K562 (cell line): ENCODE measurements at regions not wholly inside any gene's neighbourhood (a gene's known extent, or its start where the extent isn't known, plus 50 kb on each side); places are given as distances from the start of the nearest gene placed in this dataset.

Experiments
- CEBPG ChIP-seq, 3 experiments: fragments of 200-800 bp in 1 of 3; sonication (Bioruptor generic) in 1 of 3; sonication (generic) in 1 of 3; formaldehyde crosslinking in 1 of 3; IDR thresholded peaks in 2 of 3; conservative IDR thresholded peaks in 1 of 3; 2 replicates each; pipeline versions ENCODE4 v1.6.1 to v1.8.0; 2016 to 2022; ENCODE audit warnings: missing compliant biosample characterization in 2 of 3, missing genetic modification characterization in 2 of 3, mild to moderate bottlenecking in 1 of 3, missing genetic modification reagents in 1 of 3
- E2F8 ChIP-seq: fragments of 450-650 bp; IDR thresholded peaks from 2 replicates; pipeline ENCODE4 v1.7.1; 2018; ENCODE audit warnings: mild to moderate bottlenecking, low read depth; ENCODE audit not compliant: partially characterized antibody
- TCFL5 ChIP-seq: fragments of 250-450 bp; sonication (Bioruptor Pico); conservative IDR thresholded peaks from 2 replicates; pipeline ENCODE4 v1.6.1; 2021; ENCODE audit warnings: mild to moderate bottlenecking, moderate library complexity, matching md5 sums
- TEAD1 ChIP-seq, 2 experiments: fragments of 450-650 bp in 1 of 2; sonication (generic) in 1 of 2; formaldehyde crosslinking; IDR thresholded peaks; 2 replicates each; pipeline versions ENCODE4 v1.4.0 to v1.8.0; 2020 to 2022; ENCODE audit warnings: mild to moderate bottlenecking in 2 of 2, missing genetic modification reagents in 1 of 2
- ZKSCAN3 ChIP-seq: fragments of 250-450 bp; sonication (Bioruptor Pico); IDR thresholded peaks from 2 replicates; pipeline ENCODE4 v1.4.0; 2020
- ZNF3 ChIP-seq: fragments of 250-450 bp; sonication (Bioruptor Pico); IDR thresholded peaks from 2 replicates; pipeline ENCODE4 v1.5.0; 2021; ENCODE audit warnings: mild to moderate bottlenecking, moderate library complexity
- ZNF444 ChIP-seq: fragments of 250-450 bp; sonication (Bioruptor Pico); IDR thresholded peaks from 2 replicates; pipeline ENCODE4 v1.4.0; 2020; ENCODE audit warnings: mild to moderate bottlenecking, moderate library complexity
- TF ChIP-seq, protein P1 (sequence below): fragments of 200-600 bp; sonication (generic); IDR thresholded peaks from one replicate; pipeline ENCODE4 v1.6.1; 2012; ENCODE audit warnings: mild to moderate bottlenecking, low read depth, low read length, inconsistent platforms
- TF ChIP-seq, protein P2 (sequence below): fragments of 450-650 bp; formaldehyde crosslinking; IDR thresholded peaks from 2 replicates; pipeline ENCODE4 v1.4.0; 2022; ENCODE audit warnings: mild to moderate bottlenecking, moderate library complexity

- TF ChIP-seq, protein P1, sequence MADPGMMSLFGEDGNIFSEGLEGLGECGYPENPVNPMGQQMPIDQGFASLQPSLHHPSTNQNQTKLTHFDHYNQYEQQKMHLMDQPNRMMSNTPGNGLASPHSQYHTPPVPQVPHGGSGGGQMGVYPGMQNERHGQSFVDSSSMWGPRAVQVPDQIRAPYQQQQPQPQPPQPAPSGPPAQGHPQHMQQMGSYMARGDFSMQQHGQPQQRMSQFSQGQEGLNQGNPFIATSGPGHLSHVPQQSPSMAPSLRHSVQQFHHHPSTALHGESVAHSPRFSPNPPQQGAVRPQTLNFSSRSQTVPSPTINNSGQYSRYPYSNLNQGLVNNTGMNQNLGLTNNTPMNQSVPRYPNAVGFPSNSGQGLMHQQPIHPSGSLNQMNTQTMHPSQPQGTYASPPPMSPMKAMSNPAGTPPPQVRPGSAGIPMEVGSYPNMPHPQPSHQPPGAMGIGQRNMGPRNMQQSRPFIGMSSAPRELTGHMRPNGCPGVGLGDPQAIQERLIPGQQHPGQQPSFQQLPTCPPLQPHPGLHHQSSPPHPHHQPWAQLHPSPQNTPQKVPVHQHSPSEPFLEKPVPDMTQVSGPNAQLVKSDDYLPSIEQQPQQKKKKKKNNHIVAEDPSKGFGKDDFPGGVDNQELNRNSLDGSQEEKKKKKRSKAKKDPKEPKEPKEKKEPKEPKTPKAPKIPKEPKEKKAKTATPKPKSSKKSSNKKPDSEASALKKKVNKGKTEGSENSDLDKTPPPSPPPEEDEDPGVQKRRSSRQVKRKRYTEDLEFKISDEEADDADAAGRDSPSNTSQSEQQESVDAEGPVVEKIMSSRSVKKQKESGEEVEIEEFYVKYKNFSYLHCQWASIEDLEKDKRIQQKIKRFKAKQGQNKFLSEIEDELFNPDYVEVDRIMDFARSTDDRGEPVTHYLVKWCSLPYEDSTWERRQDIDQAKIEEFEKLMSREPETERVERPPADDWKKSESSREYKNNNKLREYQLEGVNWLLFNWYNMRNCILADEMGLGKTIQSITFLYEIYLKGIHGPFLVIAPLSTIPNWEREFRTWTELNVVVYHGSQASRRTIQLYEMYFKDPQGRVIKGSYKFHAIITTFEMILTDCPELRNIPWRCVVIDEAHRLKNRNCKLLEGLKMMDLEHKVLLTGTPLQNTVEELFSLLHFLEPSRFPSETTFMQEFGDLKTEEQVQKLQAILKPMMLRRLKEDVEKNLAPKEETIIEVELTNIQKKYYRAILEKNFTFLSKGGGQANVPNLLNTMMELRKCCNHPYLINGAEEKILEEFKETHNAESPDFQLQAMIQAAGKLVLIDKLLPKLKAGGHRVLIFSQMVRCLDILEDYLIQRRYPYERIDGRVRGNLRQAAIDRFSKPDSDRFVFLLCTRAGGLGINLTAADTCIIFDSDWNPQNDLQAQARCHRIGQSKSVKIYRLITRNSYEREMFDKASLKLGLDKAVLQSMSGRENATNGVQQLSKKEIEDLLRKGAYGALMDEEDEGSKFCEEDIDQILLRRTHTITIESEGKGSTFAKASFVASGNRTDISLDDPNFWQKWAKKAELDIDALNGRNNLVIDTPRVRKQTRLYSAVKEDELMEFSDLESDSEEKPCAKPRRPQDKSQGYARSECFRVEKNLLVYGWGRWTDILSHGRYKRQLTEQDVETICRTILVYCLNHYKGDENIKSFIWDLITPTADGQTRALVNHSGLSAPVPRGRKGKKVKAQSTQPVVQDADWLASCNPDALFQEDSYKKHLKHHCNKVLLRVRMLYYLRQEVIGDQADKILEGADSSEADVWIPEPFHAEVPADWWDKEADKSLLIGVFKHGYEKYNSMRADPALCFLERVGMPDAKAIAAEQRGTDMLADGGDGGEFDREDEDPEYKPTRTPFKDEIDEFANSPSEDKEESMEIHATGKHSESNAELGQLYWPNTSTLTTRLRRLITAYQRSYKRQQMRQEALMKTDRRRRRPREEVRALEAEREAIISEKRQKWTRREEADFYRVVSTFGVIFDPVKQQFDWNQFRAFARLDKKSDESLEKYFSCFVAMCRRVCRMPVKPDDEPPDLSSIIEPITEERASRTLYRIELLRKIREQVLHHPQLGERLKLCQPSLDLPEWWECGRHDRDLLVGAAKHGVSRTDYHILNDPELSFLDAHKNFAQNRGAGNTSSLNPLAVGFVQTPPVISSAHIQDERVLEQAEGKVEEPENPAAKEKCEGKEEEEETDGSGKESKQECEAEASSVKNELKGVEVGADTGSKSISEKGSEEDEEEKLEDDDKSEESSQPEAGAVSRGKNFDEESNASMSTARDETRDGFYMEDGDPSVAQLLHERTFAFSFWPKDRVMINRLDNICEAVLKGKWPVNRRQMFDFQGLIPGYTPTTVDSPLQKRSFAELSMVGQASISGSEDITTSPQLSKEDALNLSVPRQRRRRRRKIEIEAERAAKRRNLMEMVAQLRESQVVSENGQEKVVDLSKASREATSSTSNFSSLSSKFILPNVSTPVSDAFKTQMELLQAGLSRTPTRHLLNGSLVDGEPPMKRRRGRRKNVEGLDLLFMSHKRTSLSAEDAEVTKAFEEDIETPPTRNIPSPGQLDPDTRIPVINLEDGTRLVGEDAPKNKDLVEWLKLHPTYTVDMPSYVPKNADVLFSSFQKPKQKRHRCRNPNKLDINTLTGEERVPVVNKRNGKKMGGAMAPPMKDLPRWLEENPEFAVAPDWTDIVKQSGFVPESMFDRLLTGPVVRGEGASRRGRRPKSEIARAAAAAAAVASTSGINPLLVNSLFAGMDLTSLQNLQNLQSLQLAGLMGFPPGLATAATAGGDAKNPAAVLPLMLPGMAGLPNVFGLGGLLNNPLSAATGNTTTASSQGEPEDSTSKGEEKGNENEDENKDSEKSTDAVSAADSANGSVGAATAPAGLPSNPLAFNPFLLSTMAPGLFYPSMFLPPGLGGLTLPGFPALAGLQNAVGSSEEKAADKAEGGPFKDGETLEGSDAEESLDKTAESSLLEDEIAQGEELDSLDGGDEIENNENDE = no peak
- TF ChIP-seq, protein P2, sequence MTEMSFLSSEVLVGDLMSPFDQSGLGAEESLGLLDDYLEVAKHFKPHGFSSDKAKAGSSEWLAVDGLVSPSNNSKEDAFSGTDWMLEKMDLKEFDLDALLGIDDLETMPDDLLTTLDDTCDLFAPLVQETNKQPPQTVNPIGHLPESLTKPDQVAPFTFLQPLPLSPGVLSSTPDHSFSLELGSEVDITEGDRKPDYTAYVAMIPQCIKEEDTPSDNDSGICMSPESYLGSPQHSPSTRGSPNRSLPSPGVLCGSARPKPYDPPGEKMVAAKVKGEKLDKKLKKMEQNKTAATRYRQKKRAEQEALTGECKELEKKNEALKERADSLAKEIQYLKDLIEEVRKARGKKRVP = no peak
- TF ChIP-seq E2F8 (no peak), TEAD1 (CRISPR knock-in tag; IDR thresholded peaks at IDR 0.05) (no peak), ZNF3 (CRISPR knock-in tag) (no peak), TCFL5 (CRISPR knock-in tag) (no peak), ZKSCAN3 (CRISPR knock-in tag) (no peak), CEBPG (CRISPR knock-in tag; IDR thresholded peaks at IDR 0.05) (no peak), CEBPG (tag; conservative IDR thresholded peaks at IDR 0.05 in 1 of 2, IDR thresholded peaks at IDR 0.05 in 1 of 2) (no peak), ZNF444 (CRISPR knock-in tag) (no peak)
Measured at GRCh38 chr2:9763356-9764152, 79.7 kb upstream of the TAF1B start (continued).
